ENCODE measurements at regions not wholly inside any gene's neighbourhood (a gene's known extent, or its start where the extent isn't known, plus 50 kb on each side); places are given as distances from the start of the nearest gene placed in this dataset.
"Not testable (repeated sequence)": the region's sequence is repeated elsewhere in the genome, so short reads cannot be mapped to it uniquely, and the experiment has no call there.

DNA sequence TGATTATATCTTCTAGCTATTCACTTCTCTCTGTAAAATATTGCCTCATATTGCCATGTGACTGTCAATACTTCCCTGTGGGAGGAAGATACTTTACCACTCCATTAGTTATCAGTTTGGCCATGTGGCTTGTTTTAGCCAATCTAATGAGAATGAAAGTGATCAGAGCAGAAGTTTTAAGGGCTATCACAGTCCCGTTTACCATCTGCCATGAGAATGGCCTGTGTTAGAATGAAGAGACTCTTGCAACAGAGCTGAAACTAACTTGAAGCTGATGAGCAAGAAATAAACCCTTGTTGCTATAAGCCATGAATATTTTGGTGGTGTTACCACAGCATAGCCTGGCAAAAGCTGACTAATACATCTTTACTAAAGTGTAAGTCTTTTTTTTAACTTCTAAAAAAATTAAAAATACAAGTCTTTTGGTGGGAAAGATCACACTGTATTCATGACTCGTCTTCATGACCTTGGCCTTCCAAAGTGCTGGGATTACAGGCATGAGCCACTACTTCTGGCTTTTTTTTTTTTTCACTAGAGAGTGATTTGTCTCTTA lies 68.0 kb upstream of the CTNNA1 start:
- Histone ChIP-seq H3K27me3 (replicated peaks) (no peaks in the 10 kb centered on the region), H3K27ac (no peak overlapping the region), H3K36me3 (replicated peaks) (no peaks in the 10 kb centered on the region), H3K4me3 (ENCODE audit: low read depth, low read length) (no peak overlapping the region)
- TF ChIP-seq, protein P1, sequence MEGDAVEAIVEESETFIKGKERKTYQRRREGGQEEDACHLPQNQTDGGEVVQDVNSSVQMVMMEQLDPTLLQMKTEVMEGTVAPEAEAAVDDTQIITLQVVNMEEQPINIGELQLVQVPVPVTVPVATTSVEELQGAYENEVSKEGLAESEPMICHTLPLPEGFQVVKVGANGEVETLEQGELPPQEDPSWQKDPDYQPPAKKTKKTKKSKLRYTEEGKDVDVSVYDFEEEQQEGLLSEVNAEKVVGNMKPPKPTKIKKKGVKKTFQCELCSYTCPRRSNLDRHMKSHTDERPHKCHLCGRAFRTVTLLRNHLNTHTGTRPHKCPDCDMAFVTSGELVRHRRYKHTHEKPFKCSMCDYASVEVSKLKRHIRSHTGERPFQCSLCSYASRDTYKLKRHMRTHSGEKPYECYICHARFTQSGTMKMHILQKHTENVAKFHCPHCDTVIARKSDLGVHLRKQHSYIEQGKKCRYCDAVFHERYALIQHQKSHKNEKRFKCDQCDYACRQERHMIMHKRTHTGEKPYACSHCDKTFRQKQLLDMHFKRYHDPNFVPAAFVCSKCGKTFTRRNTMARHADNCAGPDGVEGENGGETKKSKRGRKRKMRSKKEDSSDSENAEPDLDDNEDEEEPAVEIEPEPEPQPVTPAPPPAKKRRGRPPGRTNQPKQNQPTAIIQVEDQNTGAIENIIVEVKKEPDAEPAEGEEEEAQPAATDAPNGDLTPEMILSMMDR (IDR thresholded peaks at IDR 0.05; ENCODE audit: low read depth, low read length, missing control alignments), result no peak
- no peak for DNase-seq
- in situ Hi-C loops (cut with HindIII; ENCODE audit: low pct_ligation_motif_present, low sequenced_read_pairs), result no loop called here

DNA sequence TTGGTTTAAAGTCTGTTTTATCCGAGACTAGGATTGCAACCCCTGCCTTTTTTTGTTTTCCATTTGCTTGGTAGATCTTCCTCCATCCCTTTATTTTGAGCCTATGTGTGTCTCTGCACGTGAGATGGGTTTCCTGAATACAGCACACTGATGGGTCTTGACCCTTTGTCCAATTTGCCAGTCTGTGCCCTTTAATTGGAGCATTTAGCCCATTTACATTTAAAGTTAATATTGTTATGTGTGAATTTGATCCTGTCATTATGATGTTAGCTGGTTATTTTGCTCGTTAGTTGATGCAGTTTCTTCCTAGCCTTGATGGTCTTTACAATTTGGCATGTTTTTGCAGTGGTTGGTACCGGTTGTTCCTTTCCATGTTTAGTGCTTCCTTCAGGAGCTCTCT lies 70.8 kb upstream of the CTNNA1 start:
- DNase-seq; H3K27ac ChIP-seq; in situ Hi-C loops (cut with HindIII; ENCODE audit: low pct_ligation_motif_present, low sequenced_read_pairs); H3K36me3 ChIP-seq (replicated peaks); H3K27me3 ChIP-seq (replicated peaks); H3K4me3 ChIP-seq (ENCODE audit: low read depth, low read length): not testable (repeated sequence)

DNA sequence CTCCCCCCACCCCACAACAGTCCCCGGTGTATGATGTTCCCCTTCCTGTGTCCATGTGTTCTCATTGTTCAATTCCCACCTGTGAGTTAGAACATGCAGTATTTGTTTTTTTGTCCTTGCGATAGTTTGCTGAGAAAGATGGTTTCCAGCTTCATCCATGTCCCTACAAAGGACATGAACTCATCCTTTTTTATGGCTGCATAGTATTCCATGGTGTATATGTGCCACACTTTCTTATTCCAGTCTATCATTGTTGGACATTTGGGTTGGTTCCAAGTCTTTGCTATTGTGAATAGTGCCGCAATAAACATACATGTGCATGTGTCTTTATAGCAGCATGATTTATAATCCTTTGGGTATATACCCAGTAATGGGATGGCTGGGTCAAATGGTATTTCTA lies 74.4 kb upstream of the CTNNA1 start:
- H3K36me3 ChIP-seq (replicated peaks), result not testable (repeated sequence)

DNA sequence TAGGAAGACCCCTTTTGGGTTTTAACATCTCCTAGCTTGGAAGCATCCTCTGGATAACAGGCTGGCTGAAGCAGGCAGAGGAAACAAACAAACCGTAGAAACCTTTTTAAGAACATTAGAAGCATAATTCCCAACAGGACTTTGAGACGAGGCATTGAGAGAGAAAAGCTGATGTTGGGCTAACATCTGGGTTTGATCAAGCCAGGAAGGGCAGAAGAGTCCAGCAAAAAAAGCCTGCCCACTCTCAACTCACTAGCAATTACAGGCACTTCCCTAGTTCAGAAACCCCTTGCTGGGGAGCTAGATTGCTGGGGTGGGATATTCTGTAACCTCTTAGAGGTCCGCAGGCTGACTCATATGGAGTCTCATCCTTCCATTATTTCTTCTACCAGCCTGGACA lies 75.4 kb upstream of the CTNNA1 start:
- in situ Hi-C loops (cut with HindIII; ENCODE audit: low pct_ligation_motif_present, low sequenced_read_pairs), result no loop called here

More for the DNA sequence above, 74.4 kb upstream of the CTNNA1 start:
- H3K27me3 ChIP-seq (replicated peaks); DNase-seq; H3K4me3 ChIP-seq (ENCODE audit: low read depth, low read length); in situ Hi-C loops (cut with HindIII; ENCODE audit: low pct_ligation_motif_present, low sequenced_read_pairs); H3K27ac ChIP-seq: not testable (repeated sequence)

DNA sequence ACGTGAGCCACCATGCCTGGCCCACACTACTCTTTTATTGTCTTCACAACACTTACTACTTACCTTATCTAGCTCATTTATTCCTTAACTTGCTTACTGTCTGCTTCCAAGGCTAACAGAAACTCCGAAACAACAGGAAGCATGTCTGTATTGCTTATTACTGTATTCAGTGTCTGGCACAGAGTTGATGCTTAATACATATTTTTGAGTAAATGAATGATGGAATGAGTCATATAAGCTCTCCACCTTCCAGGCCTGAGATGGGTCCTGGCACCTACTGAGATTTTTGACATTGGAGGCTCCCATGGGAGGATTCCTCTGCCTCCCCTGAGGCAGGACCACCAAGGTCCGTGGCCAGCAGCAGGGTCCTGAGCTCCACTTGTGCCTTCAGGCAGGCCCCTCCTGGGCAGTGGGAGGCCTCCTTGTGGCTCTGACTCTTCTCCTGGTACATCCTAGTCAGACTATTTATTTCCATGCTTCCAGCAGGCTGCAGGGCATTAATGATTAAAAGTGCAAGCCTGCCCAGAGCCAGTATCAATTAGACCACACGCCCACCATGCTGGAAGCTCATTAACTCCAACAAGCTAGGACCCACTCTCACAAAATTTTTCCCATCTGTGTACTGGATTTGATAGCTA lies 76.5 kb upstream of the CTNNA1 start:
- no peak overlapping the region for H3K4me3 ChIP-seq (ENCODE audit: low read depth, low read length)
- in situ Hi-C loops (cut with HindIII; ENCODE audit: low pct_ligation_motif_present, low sequenced_read_pairs), result no loop called here
- H3K27me3 ChIP-seq (replicated peaks), result no peaks in the 10 kb centered on the region
- DNase-seq, result no peak
- H3K36me3 ChIP-seq (replicated peaks), result no peaks in the 10 kb centered on the region
- no peak overlapping the region for H3K27ac ChIP-seq
- TF ChIP-seq, protein P1 (IDR thresholded peaks at IDR 0.05; ENCODE audit: low read depth, low read length, missing control alignments), result no peak

More for the DNA sequence above, 75.4 kb upstream of the CTNNA1 start:
- DNase-seq, result no peak
- Histone ChIP-seq H3K4me3 (ENCODE audit: low read depth, low read length) (no peak overlapping the region), H3K27ac (no peak overlapping the region), H3K36me3 (replicated peaks) (no peaks in the 10 kb centered on the region), H3K27me3 (replicated peaks) (no peaks in the 10 kb centered on the region)
- TF ChIP-seq, protein P1 (IDR thresholded peaks at IDR 0.05; ENCODE audit: low read depth, low read length, missing control alignments), result no peak

DNA sequence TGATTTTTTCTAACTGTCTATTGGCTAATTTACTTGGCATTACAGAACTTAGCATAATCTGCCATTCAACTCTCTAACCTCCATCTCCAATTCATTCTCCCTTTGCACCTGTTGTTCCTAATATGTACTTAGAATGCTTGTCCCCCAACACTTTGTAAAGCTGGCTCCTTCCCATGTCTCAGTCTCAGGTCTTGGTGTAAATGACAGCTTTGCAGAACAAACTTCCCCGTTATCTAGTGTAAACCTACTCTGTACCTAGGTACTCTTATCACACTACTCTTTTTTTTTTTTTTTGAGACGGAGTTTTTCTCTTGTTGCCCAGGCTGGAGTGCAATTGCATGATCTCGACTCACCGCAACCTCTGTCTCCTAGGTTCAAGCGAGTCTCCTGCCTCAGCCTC lies 77.2 kb upstream of the CTNNA1 start:
- no peak overlapping the region for H3K4me3 ChIP-seq (ENCODE audit: low read depth, low read length)
- no peak overlapping the region for H3K27ac ChIP-seq
- H3K36me3 ChIP-seq (replicated peaks), result no peaks in the 10 kb centered on the region
- in situ Hi-C loops (cut with HindIII; ENCODE audit: low pct_ligation_motif_present, low sequenced_read_pairs), result no loop called here
- H3K27me3 ChIP-seq (replicated peaks), result no peaks in the 10 kb centered on the region
- DNase-seq, result no peak
- TF ChIP-seq, protein P1 (IDR thresholded peaks at IDR 0.05; ENCODE audit: low read depth, low read length, missing control alignments), result no peak
